DMS153 treated with DMSO at 0.1 percent for 48 hours (cell line): ENCODE measurements at regions not wholly inside any gene's neighbourhood (a gene's known extent, or its start where the extent isn't known, plus 50 kb on each side); places are given as distances from the start of the nearest gene placed in this dataset.
"Not testable (repeated sequence)": the region's sequence is repeated elsewhere in the genome, so short reads cannot be mapped to it uniquely, and the experiment has no call there.

Experiments used
- DNase-seq: peaks from one replicate; lab custom pipeline; 2025; ENCODE audit not compliant: unreplicated experiment; lab: John Stamatoyannopoulos, UW

GRCh38 chr11:134734894-134735293 lies 322.9 kb upstream of the B3GAT1 start:
- no peak for DNase-seq

- DNase-seq = no peak
These were observed 322.3 kb upstream of the B3GAT1 start for GRCh38 chr11:134734141-134734845.

- DNase-seq = no peak
These were observed 321.6 kb upstream of the B3GAT1 start for GRCh38 chr11:134733646-134734045.

GRCh38 chr11:134731213-134731961 lies 319.3 kb upstream of the B3GAT1 start:
- no peak for DNase-seq

GRCh38 chr11:134730561-134731212 lies 318.6 kb upstream of the B3GAT1 start:
- no peak for DNase-seq

GRCh38 chr11:134730101-134730500 lies 318.1 kb upstream of the B3GAT1 start:
- no peak for DNase-seq

GRCh38 chr11:134728186-134728585 lies 316.1 kb upstream of the B3GAT1 start:
- no peak for DNase-seq

GRCh38 chr11:134727636-134728035 lies 315.6 kb upstream of the B3GAT1 start:
- no peak for DNase-seq

- DNase-seq = no peak
These were observed 315.2 kb upstream of the B3GAT1 start for GRCh38 chr11:134727204-134727603.

- peak; percentile 4 for DNase-seq
These were observed 313.9 kb upstream of the B3GAT1 start for GRCh38 chr11:134725716-134726639.

GRCh38 chr11:134725211-134725610 lies 313.2 kb upstream of the B3GAT1 start:
- no peak for DNase-seq

GRCh38 chr11:134724779-134725140 lies 312.7 kb upstream of the B3GAT1 start:
- DNase-seq = no peak

GRCh38 chr11:134724106-134724778 lies 312.2 kb upstream of the B3GAT1 start:
- no peak for DNase-seq

GRCh38 chr11:134720691-134721070 lies 308.6 kb upstream of the B3GAT1 start:
- not testable (repeated sequence) for DNase-seq

- not testable (repeated sequence) for DNase-seq
These were observed 308.1 kb upstream of the B3GAT1 start for GRCh38 chr11:134719940-134720690.

- no peak for DNase-seq
These were observed 307.4 kb upstream of the B3GAT1 start for GRCh38 chr11:134719397-134719796.

- no peak for DNase-seq
These were observed 304.5 kb upstream of the B3GAT1 start for GRCh38 chr11:134716582-134716981.

- no peak for DNase-seq
These were observed 302.1 kb upstream of the B3GAT1 start for GRCh38 chr11:134714021-134714656.
